ENCODE measurements at regions not wholly inside any gene's neighbourhood (a gene's known extent, or its start where the extent isn't known, plus 50 kb on each side); places are given as distances from the start of the nearest gene placed in this dataset.
"Not testable (repeated sequence)": the region's sequence is repeated elsewhere in the genome, so short reads cannot be mapped to it uniquely, and the experiment has no call there.

GRCh38 chr21:6428498-6429092 lies 4092.8 kb upstream of the TPTE start:
- DNase-seq (ENCODE audit: extremely low read depth, low read depth): not testable (repeated sequence)

- not testable (repeated sequence) for DNase-seq (ENCODE audit: extremely low read depth, low read depth)
These were observed 4091.5 kb upstream of the TPTE start for GRCh38 chr21:6429924-6430323.

- DNase-seq (ENCODE audit: extremely low read depth, low read depth): not testable (repeated sequence)
These were observed 4088.2 kb upstream of the TPTE start for GRCh38 chr21:6433149-6433548.

GRCh38 chr21:6436205-6436604 lies 4085.2 kb upstream of the TPTE start:
- DNase-seq (ENCODE audit: extremely low read depth, low read depth): not testable (repeated sequence)

- not testable (repeated sequence) for DNase-seq (ENCODE audit: extremely low read depth, low read depth)
These were observed 4084.2 kb upstream of the TPTE start for GRCh38 chr21:6436971-6437833.

- not testable (repeated sequence) for DNase-seq (ENCODE audit: extremely low read depth, low read depth)
These were observed 4083.6 kb upstream of the TPTE start for GRCh38 chr21:6437834-6438187.

- DNase-seq (ENCODE audit: extremely low read depth, low read depth): not testable (repeated sequence)
These were observed 4082.3 kb upstream of the TPTE start for GRCh38 chr21:6439058-6439457.

- not testable (repeated sequence) for DNase-seq (ENCODE audit: extremely low read depth, low read depth)
These were observed 4066.6 kb upstream of the TPTE start for GRCh38 chr21:6454648-6455340.

- DNase-seq (ENCODE audit: extremely low read depth, low read depth): not testable (repeated sequence)
These were observed 4065.2 kb upstream of the TPTE start for GRCh38 chr21:6456011-6456661.

- not testable (repeated sequence) for DNase-seq (ENCODE audit: extremely low read depth, low read depth)
These were observed 4061.6 kb upstream of the TPTE start for GRCh38 chr21:6459761-6460160.

GRCh38 chr21:6461358-6461757 lies 4060.0 kb upstream of the TPTE start:
- not testable (repeated sequence) for DNase-seq (ENCODE audit: extremely low read depth, low read depth)

GRCh38 chr21:6464419-6464818 lies 4057.0 kb upstream of the TPTE start:
- DNase-seq (ENCODE audit: extremely low read depth, low read depth): not testable (repeated sequence)

GRCh38 chr21:6466081-6466698 lies 4055.2 kb upstream of the TPTE start:
- DNase-seq (ENCODE audit: extremely low read depth, low read depth): not testable (repeated sequence)

- DNase-seq (ENCODE audit: extremely low read depth, low read depth): not testable (repeated sequence)
These were observed 4054.7 kb upstream of the TPTE start for GRCh38 chr21:6466707-6467106.

- not testable (repeated sequence) for DNase-seq (ENCODE audit: extremely low read depth, low read depth)
These were observed 4054.1 kb upstream of the TPTE start for GRCh38 chr21:6467189-6467774.

- not testable (repeated sequence) for DNase-seq (ENCODE audit: extremely low read depth, low read depth)
These were observed 4053.5 kb upstream of the TPTE start for GRCh38 chr21:6467907-6468306.

- DNase-seq (ENCODE audit: extremely low read depth, low read depth): not testable (repeated sequence)
These were observed 4053.0 kb upstream of the TPTE start for GRCh38 chr21:6468331-6468860.

GRCh38 chr21:6474250-6474968 lies 4047.0 kb upstream of the TPTE start:
- not testable (repeated sequence) for DNase-seq (ENCODE audit: extremely low read depth, low read depth)

GRCh38 chr21:6481116-6481515 lies 4040.3 kb upstream of the TPTE start:
- not testable (repeated sequence) for DNase-seq (ENCODE audit: extremely low read depth, low read depth)
